ENCODE measurements at regions not wholly inside any gene's neighbourhood (a gene's known extent, or its start where the extent isn't known, plus 50 kb on each side); places are given as distances from the start of the nearest gene placed in this dataset.

DNA sequence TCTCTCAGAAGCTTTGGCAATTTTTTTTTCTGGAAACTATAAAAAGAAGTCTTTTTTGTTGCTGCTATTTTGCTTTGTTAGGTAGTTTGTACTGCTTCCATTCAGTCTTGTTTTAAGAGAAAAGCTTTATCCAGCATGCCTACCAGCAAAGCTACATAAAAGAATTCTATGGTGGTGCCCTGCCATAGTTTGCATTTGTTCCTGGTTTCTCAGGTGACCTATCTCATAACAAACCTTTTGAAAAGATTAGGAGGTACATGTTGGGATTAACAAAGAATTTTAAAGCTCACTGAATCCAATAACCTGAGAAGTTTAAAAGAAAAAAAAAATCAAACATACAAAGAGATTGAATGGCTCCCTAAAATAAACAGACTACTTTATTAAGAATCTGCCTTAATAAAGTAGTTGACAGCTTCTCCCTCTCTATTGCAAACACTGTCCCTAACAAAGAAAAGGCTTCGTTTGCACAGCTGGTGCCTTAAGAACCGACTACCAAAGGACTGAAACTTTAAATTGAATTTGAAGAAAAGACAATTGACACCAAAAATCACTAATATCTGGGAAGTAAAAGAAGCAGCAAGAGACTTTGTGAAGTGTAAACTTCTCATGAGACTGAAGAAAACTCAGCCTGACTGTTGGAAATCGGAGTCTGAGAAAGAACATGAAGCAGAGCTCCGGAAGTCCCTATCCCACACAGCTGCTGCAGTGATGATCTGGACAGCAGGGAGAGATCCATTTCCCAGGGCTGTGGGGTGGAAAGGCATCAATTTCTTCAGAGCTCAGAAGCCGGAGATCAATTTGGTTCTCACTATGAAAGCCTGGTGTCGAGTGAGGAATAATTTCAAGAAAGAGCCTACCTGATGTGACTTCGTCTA, 102.7 kb upstream of the PLEKHA5 start:
- H2AFZ ChIP-seq (ENCODE audit: low read depth, low read length), result no peak overlapping the region
- H3K9me3 ChIP-seq (replicated peaks; ENCODE audit: control insufficient read depth, insufficient read depth, low read length), result no peaks in the 10 kb centered on the region
- H3K4me3 ChIP-seq (replicated peaks in 1 of 3; ENCODE audit: insufficient read depth in 1 of 3, low read depth in 1 of 3, low read length in 3 of 3), result no peak overlapping the region
- FAIRE-seq, result no peak
- POLR2A ChIA-PET, result no interaction called here
- intact Hi-C loops (cut with micrococcal nuclease), result no loop called here
- no TSS peak for BruUV-seq (replicated peaks)
- dilution Hi-C loops (cut with MboI; ENCODE audit: extremely low pct_ligation_motif_present, low sequenced_read_pairs), result no loop called here
- H3K36me3 ChIP-seq (ENCODE audit: control insufficient read depth in 2 of 2, extremely low read depth in 1 of 2, insufficient read depth in 2 of 2, low read length in 2 of 2), result no peaks in the 10 kb centered on the region
- TF ChIP-seq, protein P1, sequence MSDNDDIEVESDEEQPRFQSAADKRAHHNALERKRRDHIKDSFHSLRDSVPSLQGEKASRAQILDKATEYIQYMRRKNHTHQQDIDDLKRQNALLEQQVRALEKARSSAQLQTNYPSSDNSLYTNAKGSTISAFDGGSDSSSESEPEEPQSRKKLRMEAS (IDR thresholded peaks at IDR 0.05; ENCODE audit: insufficient read depth, insufficient read length), result no peak
- TF ChIP-seq, protein P2, sequence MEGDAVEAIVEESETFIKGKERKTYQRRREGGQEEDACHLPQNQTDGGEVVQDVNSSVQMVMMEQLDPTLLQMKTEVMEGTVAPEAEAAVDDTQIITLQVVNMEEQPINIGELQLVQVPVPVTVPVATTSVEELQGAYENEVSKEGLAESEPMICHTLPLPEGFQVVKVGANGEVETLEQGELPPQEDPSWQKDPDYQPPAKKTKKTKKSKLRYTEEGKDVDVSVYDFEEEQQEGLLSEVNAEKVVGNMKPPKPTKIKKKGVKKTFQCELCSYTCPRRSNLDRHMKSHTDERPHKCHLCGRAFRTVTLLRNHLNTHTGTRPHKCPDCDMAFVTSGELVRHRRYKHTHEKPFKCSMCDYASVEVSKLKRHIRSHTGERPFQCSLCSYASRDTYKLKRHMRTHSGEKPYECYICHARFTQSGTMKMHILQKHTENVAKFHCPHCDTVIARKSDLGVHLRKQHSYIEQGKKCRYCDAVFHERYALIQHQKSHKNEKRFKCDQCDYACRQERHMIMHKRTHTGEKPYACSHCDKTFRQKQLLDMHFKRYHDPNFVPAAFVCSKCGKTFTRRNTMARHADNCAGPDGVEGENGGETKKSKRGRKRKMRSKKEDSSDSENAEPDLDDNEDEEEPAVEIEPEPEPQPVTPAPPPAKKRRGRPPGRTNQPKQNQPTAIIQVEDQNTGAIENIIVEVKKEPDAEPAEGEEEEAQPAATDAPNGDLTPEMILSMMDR (IDR thresholded peaks at IDR 0.05; ENCODE audit: extremely low read depth in 1 of 2, insufficient read depth in 1 of 2, low read depth in 1 of 2, low read length in 2 of 2), result no peak
- TF ChIP-seq POLR2A (IDR thresholded peaks at IDR 0.05; ENCODE audit: low read depth, low read length), result no peak
- TF ChIP-seq FOS (IDR thresholded peaks at IDR 0.05; ENCODE audit: borderline replicate concordance, insufficient read depth, low read length), result no peak
- no peak for TF ChIP-seq GATA2 (IDR thresholded peaks at IDR 0.05; ENCODE audit: insufficient read depth, insufficient read length, low read depth, low read length)
- TF ChIP-seq POLR2AphosphoS5 (IDR thresholded peaks at IDR 0.05; ENCODE audit: insufficient read depth, low read depth, low read length), result no peak
- TF ChIP-seq JUN (IDR thresholded peaks at IDR 0.05; ENCODE audit: borderline replicate concordance, insufficient read depth, insufficient read length, low read depth), result no peak
- no peak for TF ChIP-seq MYC (IDR thresholded peaks at IDR 0.05; ENCODE audit: low read depth, low read length)
- no peak for TF ChIP-seq EZH2 (IDR thresholded peaks at IDR 0.05; ENCODE audit: borderline replicate concordance, low read depth, low read length, severe bottlenecking)
- CTCF ChIA-PET, result interaction anchor here (1.4 kb wide), 1 partner anchor 11 kb away, joined by 3 read pairs; no protein-coding TSS in a partner anchor
- no peak overlapping the region for H3K27ac ChIP-seq (ENCODE audit: insufficient read depth, low read depth, low read length)
- H3K4me2 ChIP-seq (ENCODE audit: insufficient read depth, low read length), result no peak overlapping the region
- H3K9me1 ChIP-seq (replicated peaks; ENCODE audit: control insufficient read depth, extremely low read depth, insufficient read depth, low read length), result no peaks in the 10 kb centered on the region
- no peak overlapping the region for H3K9ac ChIP-seq (replicated peaks; ENCODE audit: extremely low read depth, insufficient read depth, low read length)
- H3K79me2 ChIP-seq (ENCODE audit: control insufficient read depth, insufficient read depth, low read length), result no peaks in the 10 kb centered on the region
- no peak for DNase-seq (ENCODE audit: low read depth, low spot score)
- no peaks in the 10 kb centered on the region for H3K27me3 ChIP-seq (ENCODE audit: control insufficient read depth in 2 of 2, insufficient read depth in 2 of 2, low read length in 2 of 2)
- no peaks in the 10 kb centered on the region for H3K4me1 ChIP-seq (ENCODE audit: control insufficient read depth, extremely low read depth, insufficient read depth, low read length)
- H4K20me1 ChIP-seq (replicated peaks; ENCODE audit: control insufficient read depth, extremely low read depth, insufficient read depth, low read length), result no peaks in the 10 kb centered on the region
